H1 (cell line): ENCODE measurements at regions not wholly inside any gene's neighbourhood (a gene's known extent, or its start where the extent isn't known, plus 50 kb on each side); places are given as distances from the start of the nearest gene placed in this dataset.

Experiments
- CTCF ChIA-PET: fragments of 300-600 bp; sonication (Branson Sonifier 250); formaldehyde crosslinking; loops from one replicate; lab custom pipeline; 2021; ENCODE audit not compliant: partially characterized antibody; lab: Charles Lee
- POLR2A ChIA-PET: fragments of 300-600 bp; sonication (Branson Sonifier 250); formaldehyde crosslinking; loops from one replicate; lab custom pipeline; 2021; ENCODE audit warnings: inconsistent platforms; ENCODE audit not compliant: partially characterized antibody; lab: Charles Lee
- DNase-seq, 2 experiments: peaks; one replicate each; pipeline versions ENCODE4 v3.0.0 to v3.0.0-alpha.2; 2010 to 2022; ENCODE audit warnings: low spot score in 2 of 2, low read depth in 1 of 2, mixed read lengths in 1 of 2
- FAIRE-seq: peaks from 2 replicates; lab custom pipeline; 2011; peaks lifted over from hg19 to GRCh38; lab: Jason Lieb, UNC
- H2AFZ ChIP-seq: 2 replicates; pipeline ENCODE4 v1.8.1; 2012; ENCODE audit warnings: low read length, inconsistent platforms
- H2AK5ac ChIP-seq: 2 replicates; pipeline ENCODE4 v1.6.1; 2013; ENCODE audit warnings: low read depth, low read length
- H2BK120ac ChIP-seq: replicated peaks from 2 replicates; pipeline ENCODE3; 2013; ENCODE audit warnings: low read depth, low read length, inconsistent platforms
- H2BK12ac ChIP-seq: 2 replicates; pipeline ENCODE4 v1.6.1; 2013; ENCODE audit warnings: low read depth, low read length
- H2BK15ac ChIP-seq: 2 replicates; pipeline ENCODE4 v1.6.1; 2013; ENCODE audit warnings: low read length
- H2BK20ac ChIP-seq: 2 replicates; pipeline ENCODE4 v1.6.1; 2013; ENCODE audit warnings: low read length
- H2BK5ac ChIP-seq: 2 replicates; pipeline ENCODE4 v1.6.1; 2013; ENCODE audit warnings: low read depth, low read length
- H3K14ac ChIP-seq: 2 replicates; pipeline ENCODE4 v1.6.1; 2013; ENCODE audit warnings: inconsistent platforms; ENCODE audit not compliant: insufficient read length
- H3K18ac ChIP-seq: 2 replicates; pipeline ENCODE4 v1.6.1; 2013; ENCODE audit warnings: low read length; ENCODE audit errors: extremely low read depth
- H3K23ac ChIP-seq: 2 replicates; pipeline ENCODE4 v1.6.1; 2013; ENCODE audit warnings: inconsistent platforms; ENCODE audit not compliant: insufficient read length
- H3K23me2 ChIP-seq: 2 replicates; pipeline ENCODE4 v1.6.1; 2013; ENCODE audit warnings: low read depth, low read length
- H3K27ac ChIP-seq: 2 replicates; pipeline ENCODE4 v1.6.1; 2011; ENCODE audit warnings: low read depth, low read length, inconsistent platforms
- H3K27me3 ChIP-seq, 4 experiments: replicated peaks in 1 of 4; 1 replicate in 1 of 4; 2 replicates in 3 of 4; pipeline versions ENCODE4 v1.6.1 to v1.8.1; 2011 to 2013; ENCODE audit warnings: low read length in 3 of 4, mild to moderate bottlenecking in 3 of 4, inconsistent platforms in 2 of 4, mixed read lengths in 2 of 4, moderate library complexity in 1 of 4; ENCODE audit not compliant: control insufficient read depth in 3 of 4, insufficient read depth in 3 of 4; ENCODE audit errors: extremely low read depth in 1 of 4
- H3K36me3 ChIP-seq, 4 experiments: 2 replicates each; pipeline versions ENCODE4 v1.6.1 to v1.8.1; 2011 to 2013; ENCODE audit warnings: mild to moderate bottlenecking in 4 of 4, low read length in 3 of 4, moderate library complexity in 2 of 4, control low read depth in 1 of 4, inconsistent platforms in 1 of 4; ENCODE audit not compliant: insufficient read depth in 4 of 4, control insufficient read depth in 2 of 4
- H3K4ac ChIP-seq: replicated peaks from 2 replicates; pipeline ENCODE3; 2013; ENCODE audit warnings: low read length, low read depth, mixed read lengths, inconsistent platforms; ENCODE audit not compliant: insufficient read length
- H3K4me1 ChIP-seq, 4 experiments: replicated peaks in 1 of 4; 1 replicate in 1 of 4; 2 replicates in 3 of 4; pipeline versions ENCODE4 v1.6.1 to v1.8.1; 2011 to 2013; ENCODE audit warnings: low read length in 3 of 4, inconsistent platforms in 2 of 4, mixed read lengths in 1 of 4; ENCODE audit not compliant: insufficient read depth in 4 of 4, control insufficient read depth in 3 of 4
- H3K4me2 ChIP-seq, 2 experiments: 2 replicates each; pipeline versions ENCODE4 v1.6.1 to v1.8.1; 2011 to 2013; ENCODE audit warnings: low read depth in 2 of 2, low read length in 2 of 2, control low read depth in 1 of 2, inconsistent platforms in 1 of 2, mild to moderate bottlenecking in 1 of 2; ENCODE audit not compliant: insufficient read depth in 1 of 2
- H3K4me3 ChIP-seq, 4 experiments: fragments of 200-600, 300-600 bp in 1 of 4; sonication (generic), shearing (Covaris generic), sonication (Bioruptor Twin) in 1 of 4; 2 replicates each; pipeline versions ENCODE4 v1.5.1 to v1.8.1; 2011 to 2016; ENCODE audit warnings: low read length in 4 of 4, low read depth in 3 of 4, control low read depth in 2 of 4, inconsistent platforms in 2 of 4, mild to moderate bottlenecking in 2 of 4, mixed read lengths in 1 of 4, moderate library complexity in 1 of 4; ENCODE audit not compliant: insufficient read depth in 2 of 4; ENCODE audit errors: extremely low read depth in 1 of 4
- H3K56ac ChIP-seq: replicated peaks from 2 replicates; pipeline ENCODE3; 2013; ENCODE audit warnings: low read depth, mild to moderate bottlenecking, mixed read lengths, low read length, inconsistent platforms; ENCODE audit not compliant: insufficient read length
- H3K79me1 ChIP-seq: 2 replicates; pipeline ENCODE4 v1.6.1; 2013; ENCODE audit warnings: low read depth, low read length, control low read depth
- H3K79me2 ChIP-seq, 2 experiments: 2 replicates each; pipeline versions ENCODE4 v1.6.1 to v1.8.1; 2012 to 2013; ENCODE audit warnings: low read length in 2 of 2, mild to moderate bottlenecking in 2 of 2, inconsistent platforms in 1 of 2; ENCODE audit not compliant: insufficient read depth in 2 of 2, control insufficient read depth in 1 of 2
- H3K9ac ChIP-seq, 4 experiments: replicated peaks in 1 of 4; 1 replicate in 1 of 4; 2 replicates in 3 of 4; pipeline versions ENCODE4 v1.6.1 to v1.8.1; 2011 to 2013; ENCODE audit warnings: low read depth in 3 of 4, low read length in 3 of 4, control low read depth in 2 of 4, mild to moderate bottlenecking in 2 of 4, moderate library complexity in 2 of 4, inconsistent platforms in 1 of 4; ENCODE audit errors: extremely low read depth in 1 of 4
- H3K9me3 ChIP-seq, 2 experiments: 2 replicates each; pipeline versions ENCODE4 v1.6.1 to v1.8.1; 2012 to 2013; ENCODE audit warnings: mild to moderate bottlenecking in 2 of 2, moderate library complexity in 2 of 2, control low read depth in 1 of 2, inconsistent platforms in 1 of 2, low read depth in 1 of 2, low read length in 1 of 2, mixed read lengths in 1 of 2; ENCODE audit not compliant: insufficient read depth in 2 of 2
- H4K20me1 ChIP-seq, 2 experiments: replicated peaks in 1 of 2; 2 replicates each; pipeline versions ENCODE3 to v1.8.1; 2011 to 2013; ENCODE audit warnings: inconsistent platforms in 2 of 2, low read length in 2 of 2, mild to moderate bottlenecking in 1 of 2; ENCODE audit not compliant: insufficient read depth in 2 of 2, control insufficient read depth in 1 of 2
- H4K5ac ChIP-seq: 2 replicates; pipeline ENCODE4 v1.6.1; 2013; ENCODE audit warnings: low read length, low read depth, mixed read lengths, inconsistent platforms; ENCODE audit not compliant: insufficient read length
- H4K8ac ChIP-seq: 2 replicates; pipeline ENCODE4 v1.8.0; 2013; ENCODE audit warnings: mild to moderate bottlenecking, moderate library complexity, low read length, inconsistent platforms; ENCODE audit not compliant: insufficient read depth; ENCODE audit errors: extremely low read depth
- H4K91ac ChIP-seq: replicated peaks from 2 replicates; pipeline ENCODE3; 2013; ENCODE audit warnings: low read length, mixed read lengths, inconsistent platforms; ENCODE audit not compliant: insufficient read length
- BCL11A ChIP-seq, 2 experiments: IDR thresholded peaks; one replicate each; pipeline ENCODE4 v1.6.1; 2011; ENCODE audit warnings: low read depth in 2 of 2, low read length in 2 of 2, mild to moderate bottlenecking in 2 of 2
- CBX5 ChIP-seq: fragments of 300-800, 300-1000 bp; sonication (generic); IDR thresholded peaks from 2 replicates; pipeline ENCODE4 v1.7.1; 2016; ENCODE audit warnings: antibody characterized with exemption, low read length, low read depth
- CTCF ChIP-seq, 3 experiments: IDR thresholded peaks; 1 replicate in 2 of 3; 2 replicates in 1 of 3; pipeline versions ENCODE4 v1.5.1 to v1.6.1; 2011; ENCODE audit warnings: low read length in 3 of 3, mild to moderate bottlenecking in 3 of 3, inconsistent platforms in 2 of 3, low read depth in 1 of 3, moderate library complexity in 1 of 3; ENCODE audit not compliant: insufficient read depth in 1 of 3; ENCODE audit errors: control extremely low read depth in 1 of 3
- JUND ChIP-seq: IDR thresholded peaks from 2 replicates; pipeline ENCODE4 v1.6.1; 2011; ENCODE audit warnings: mild to moderate bottlenecking, improper control_type of control experiment, low read length
- KDM1A ChIP-seq: fragments of 200-600, 300-600 bp; sonication (generic); IDR thresholded peaks from 2 replicates; pipeline ENCODE4 v1.7.1; 2016; ENCODE audit warnings: mild to moderate bottlenecking, low read length, borderline replicate concordance
- KDM4A ChIP-seq: IDR thresholded peaks from one replicate; pipeline ENCODE4 v1.7.1; 2012; ENCODE audit warnings: low read depth, mild to moderate bottlenecking, moderate library complexity, low read length, inconsistent platforms; ENCODE audit not compliant: severe bottlenecking
- MAFK ChIP-seq: IDR thresholded peaks from 2 replicates; pipeline ENCODE4 v1.6.1; 2012; ENCODE audit warnings: low read depth, mild to moderate bottlenecking, improper control_type of control experiment, low read length
- POLR2A ChIP-seq, 2 experiments: IDR thresholded peaks; 1 replicate in 1 of 2; 2 replicates in 1 of 2; pipeline ENCODE4 v1.6.1; 2011; ENCODE audit warnings: low read depth in 2 of 2, low read length in 2 of 2, mild to moderate bottlenecking in 2 of 2; ENCODE audit errors: control extremely low read depth in 1 of 2
- RNF2 ChIP-seq: fragments of 200-900, 300-1000 bp; sonication (generic); IDR thresholded peaks from 2 replicates; pipeline ENCODE4 v1.7.1; 2016; ENCODE audit warnings: borderline replicate concordance, low read depth, mild to moderate bottlenecking, antibody characterized with exemption, low read length; ENCODE audit not compliant: poor library complexity, severe bottlenecking; ENCODE audit errors: missing control alignments
- RXRA ChIP-seq: IDR thresholded peaks from 2 replicates; pipeline ENCODE4 v1.6.1; 2011; ENCODE audit warnings: low read depth, mild to moderate bottlenecking, low read length, moderate library complexity; ENCODE audit not compliant: insufficient read depth
- SP2 ChIP-seq: IDR thresholded peaks from 2 replicates; pipeline ENCODE4 v1.6.1; 2012; ENCODE audit warnings: mild to moderate bottlenecking, low read length, inconsistent platforms
- WGBS, 2 experiments: shearing (Covaris generic) in 1 of 2; methylation state at CpG; one replicate each; pipeline versions ENCODE4 v1.1.6 to v1.1.7; 2013 to 2015; ENCODE audit warnings: low lambda C conversion rate in 2 of 2, mixed read lengths in 2 of 2, inconsistent platforms in 1 of 2, low coverage in 1 of 2, missing lambda C conversion rate in 1 of 2; ENCODE audit not compliant: insufficient replicate concordance in 2 of 2, insufficient coverage in 1 of 2, insufficient read length in 1 of 2; ENCODE audit errors: extremely low coverage in 1 of 2, missing lambda C conversion rate in 1 of 2; 5-methylcytosine and 5-hydroxymethylcytosine counted together

- H3K4me2 ChIP-seq, result no peak overlapping the region
- CTCF ChIA-PET, result interaction anchor here (0.9 to 1.1 kb wide), 2 partner anchors 20 to 232 kb away, joined by 3 read pairs; no protein-coding TSS in a partner anchor
- TF ChIP-seq CTCF (IDR thresholded peaks at IDR 0.05; ENCODE audit: control extremely low read depth in 1 of 3, insufficient read depth in 1 of 3, low read depth in 1 of 3, low read length in 3 of 3) (no peak), RNF2 (no peak), BCL11A (IDR thresholded peaks at IDR 0.05; ENCODE audit: low read depth in 2 of 2, low read length in 2 of 2) (no peak), MAFK (no peak), CBX5 (no peak), RXRA (no peak), KDM1A (no peak), SP2 (no peak), JUND (no peak), KDM4A (no peak), POLR2A (IDR thresholded peaks at IDR 0.05; ENCODE audit: control extremely low read depth in 1 of 2, low read depth in 2 of 2, low read length in 2 of 2) (no peak)
These were observed 81.9 kb upstream of the HEPHL1 start for GRCh38 chr11:93939084-93939760.

More at GRCh38 chr11:93939084-93939760, 81.9 kb upstream of the HEPHL1 start:
- Histone ChIP-seq H3K27ac (no peak overlapping the region), H3K4me1 (no peaks in the 10 kb centered on the region), H2BK15ac (no peak overlapping the region), H2AK5ac (no peak overlapping the region), H3K9me3 (no peaks in the 10 kb centered on the region), H3K14ac (no peak overlapping the region), H4K5ac (no peak overlapping the region), H2BK12ac (no peak overlapping the region), H3K4ac (no peak overlapping the region), H3K27me3 (no peaks in the 10 kb centered on the region), H3K23me2 (no peaks in the 10 kb centered on the region), H3K9ac (no peak overlapping the region), H4K91ac (no peak overlapping the region), H2BK5ac (no peak overlapping the region), H3K4me3 (no peak overlapping the region), H3K36me3 (no peaks in the 10 kb centered on the region), H4K8ac (no peak overlapping the region), H3K56ac (no peak overlapping the region), H2BK20ac (no peak overlapping the region), H2BK120ac (no peak overlapping the region), H3K18ac (no peak overlapping the region), H2AFZ (no peak overlapping the region), H3K79me1 (no peaks in the 10 kb centered on the region), H3K23ac (no peak overlapping the region), H4K20me1 (no peaks in the 10 kb centered on the region), H3K79me2 (no peaks in the 10 kb centered on the region)
- FAIRE-seq (no peak), DNase-seq (no peak)
- POLR2A ChIA-PET, result no interaction called here
- 88% methylated on average over 5 of the region's 5 CpGs; no CpG with 5 or more reads in 1 of the 2 experiments for WGBS, 2 experiments
